GM10248 (cell line): ENCODE measurements at regions not wholly inside any gene's neighbourhood (a gene's known extent, or its start where the extent isn't known, plus 50 kb on each side); places are given as distances from the start of the nearest gene placed in this dataset.

ENCODE experiments used
- CTCF ChIA-PET: fragments of 300-600 bp; sonication (Branson Sonifier 250); formaldehyde crosslinking; extraction: SDS; loops from one replicate; lab custom pipeline; 2021; ENCODE audit warnings: antibody characterized with exemption; lab: Yijun Ruan, JAX
- POLR2A ChIA-PET: fragments of 350-650 bp; sonication (Branson Sonifier 250); formaldehyde crosslinking; extraction: SDS; loops from one replicate; lab custom pipeline; 2020; ENCODE audit warnings: antibody characterized with exemption; lab: Yijun Ruan, JAX
- DNase-seq: peaks from one replicate; pipeline ENCODE4 v3.0.0; 2012; ENCODE audit errors: extremely low spot score
- CTCF ChIP-seq: IDR thresholded peaks from 2 replicates; pipeline ENCODE4 v1.5.1; 2012; ENCODE audit warnings: mild to moderate bottlenecking, low read depth; ENCODE audit errors: extremely low read depth, missing control alignments, control extremely low read depth

DNA sequence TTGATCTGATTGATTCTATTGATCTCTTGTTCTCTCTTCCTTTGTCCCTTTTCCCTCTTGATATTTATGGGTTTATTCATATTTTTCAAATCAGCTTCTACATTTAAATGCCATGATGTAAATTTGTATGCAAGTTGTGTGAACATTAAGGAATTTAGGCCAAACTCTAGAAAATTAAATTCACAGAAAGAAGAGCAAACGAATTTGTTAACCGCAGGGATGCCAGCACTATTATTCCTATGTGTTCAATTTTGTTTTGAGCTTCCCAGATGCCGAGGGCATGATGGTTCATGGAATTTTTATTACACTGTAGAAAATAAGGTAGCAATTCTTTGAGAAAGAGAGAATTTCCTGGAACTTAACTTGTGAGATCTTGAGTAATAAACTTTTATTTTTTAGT, 220.9 kb downstream of the BUB3 start:
- no peak for DNase-seq
- POLR2A ChIA-PET = no interaction called here
- CTCF ChIA-PET = interaction anchor here (1.4 kb wide), 1 partner anchor 17 kb away, joined by 3 read pairs; no protein-coding TSS in a partner anchor
- no peak for TF ChIP-seq CTCF

- no peak for DNase-seq
- POLR2A ChIA-PET = no interaction called here
- no peak for TF ChIP-seq CTCF
- CTCF ChIA-PET = interaction anchor here (1.1 kb wide), 1 partner anchor 13 kb away, joined by 3 read pairs; no protein-coding TSS in a partner anchor
Measured at GRCh38 chr10:123375738-123376137, 221.5 kb downstream of the BUB3 start.

DNA sequence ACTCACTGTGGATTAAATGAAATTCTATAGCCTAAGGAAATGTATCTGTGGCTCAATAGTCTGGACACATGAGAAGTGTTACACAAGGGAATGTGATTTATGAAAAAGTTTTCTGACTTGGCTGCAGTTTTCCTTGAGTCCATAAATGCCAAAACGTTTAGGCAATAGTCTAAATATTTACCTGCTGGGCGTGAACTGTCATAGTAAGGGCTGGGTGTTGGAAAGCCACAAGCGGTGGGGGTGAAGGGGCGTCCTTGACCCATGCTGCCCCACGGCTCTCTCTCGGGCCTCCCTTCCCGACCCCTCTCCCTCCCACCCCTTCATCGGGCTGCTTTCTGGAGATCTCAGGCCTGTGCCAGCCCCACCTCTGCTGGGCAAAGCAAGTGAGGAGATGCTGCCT, 223.7 kb downstream of the BUB3 start:
- ChIA-PET POLR2A (no interaction called here), CTCF (no interaction called here)
- DNase-seq = no peak
- TF ChIP-seq CTCF = no peak

- ChIA-PET CTCF (no interaction called here), POLR2A (no interaction called here)
- no peak for TF ChIP-seq CTCF
- no peak for DNase-seq
Measured at GRCh38 chr10:123378302-123378701, 224.1 kb downstream of the BUB3 start.

DNA sequence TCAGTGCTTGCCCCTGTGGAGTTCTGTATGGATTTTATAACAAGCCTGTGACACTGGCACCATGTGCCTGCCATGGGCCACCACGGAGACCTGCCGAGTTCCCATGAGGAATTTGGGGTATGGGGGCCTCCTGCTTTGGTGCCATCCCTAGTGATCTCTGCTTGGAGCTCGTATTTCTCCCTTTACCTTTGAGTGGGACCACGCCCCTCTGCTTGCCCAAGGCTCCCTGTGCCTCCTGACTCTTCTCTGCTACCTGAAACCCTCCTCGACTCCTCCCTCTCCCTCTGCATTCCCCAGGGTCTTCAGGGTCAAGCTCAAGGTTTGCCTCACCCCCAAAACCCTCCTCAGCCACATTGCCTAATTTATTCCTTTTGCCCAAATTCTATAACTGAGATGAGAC, 225.0 kb downstream of the BUB3 start:
- POLR2A ChIA-PET = no interaction called here

GRCh38 chr10:123380491-123381085, 226.4 kb downstream of the BUB3 start:
- peak; percentile 18 for TF ChIP-seq CTCF
- ChIA-PET CTCF (interaction anchor here (0.8 to 2.1 kb wide), 20 partner anchors 11 to 337 kb away, joined by 3 to 10 read pairs (median 4); no protein-coding TSS in a partner anchor), POLR2A (no interaction called here)
- no peak for DNase-seq

More for the DNA sequence above, 225.0 kb downstream of the BUB3 start:
- TF ChIP-seq CTCF = no peak
- CTCF ChIA-PET = no interaction called here
- DNase-seq = no peak
